ENCODE measurements at regions not wholly inside any gene's neighbourhood (a gene's known extent, or its start where the extent isn't known, plus 50 kb on each side); places are given as distances from the start of the nearest gene placed in this dataset.

DNA sequence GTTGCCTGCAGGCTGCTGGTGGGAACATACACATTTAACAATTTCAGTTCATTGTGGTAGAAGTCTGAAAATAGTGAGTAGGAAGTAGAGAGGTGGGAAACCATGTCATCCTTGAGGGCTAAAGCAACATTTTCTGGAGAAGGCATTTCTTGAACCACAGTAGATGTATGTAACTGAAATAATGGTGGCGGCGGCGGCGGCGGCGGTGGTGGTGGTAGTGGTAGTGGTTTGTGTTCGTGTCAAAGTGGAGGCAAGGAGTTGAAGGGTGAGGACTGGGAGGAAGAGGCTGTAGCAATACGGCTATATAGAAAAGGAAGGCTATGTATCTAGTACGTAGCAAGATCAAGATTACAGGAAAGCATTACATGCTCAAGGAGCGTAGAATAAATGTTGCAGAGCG lies 1381.6 kb upstream of the TENM3 start:
- no peak overlapping the region for H3K4me3 Mint-ChIP-seq
- no peak overlapping the region for H3K4me2 ChIP-seq (replicated peaks; ENCODE audit: extremely low read depth, low read length, poor library complexity, severe bottlenecking)
- H3K4me3 ChIP-seq (replicated peaks in 1 of 3; ENCODE audit: low read depth in 2 of 3, low read length in 3 of 3): no peak overlapping the region
- H2AFZ ChIP-seq (ENCODE audit: insufficient read depth, low read depth, low read length, poor library complexity, severe bottlenecking): no peak overlapping the region
- no peaks in the 10 kb centered on the region for H3K36me3 ChIP-seq (replicated peaks in 1 of 2; ENCODE audit: control insufficient read depth in 1 of 2, insufficient read depth in 2 of 2, low read length in 2 of 2)
- 90% methylated on average over 11 of the region's 11 CpGs for WGBS (ENCODE audit: insufficient coverage)
- H3K79me2 ChIP-seq (ENCODE audit: insufficient read depth, low read length): no peaks in the 10 kb centered on the region
- H3K27me3 ChIP-seq (ENCODE audit: control insufficient read depth in 2 of 2, insufficient read depth in 2 of 2, low read length in 2 of 2): no peaks in the 10 kb centered on the region
- TF ChIP-seq, protein P1, sequence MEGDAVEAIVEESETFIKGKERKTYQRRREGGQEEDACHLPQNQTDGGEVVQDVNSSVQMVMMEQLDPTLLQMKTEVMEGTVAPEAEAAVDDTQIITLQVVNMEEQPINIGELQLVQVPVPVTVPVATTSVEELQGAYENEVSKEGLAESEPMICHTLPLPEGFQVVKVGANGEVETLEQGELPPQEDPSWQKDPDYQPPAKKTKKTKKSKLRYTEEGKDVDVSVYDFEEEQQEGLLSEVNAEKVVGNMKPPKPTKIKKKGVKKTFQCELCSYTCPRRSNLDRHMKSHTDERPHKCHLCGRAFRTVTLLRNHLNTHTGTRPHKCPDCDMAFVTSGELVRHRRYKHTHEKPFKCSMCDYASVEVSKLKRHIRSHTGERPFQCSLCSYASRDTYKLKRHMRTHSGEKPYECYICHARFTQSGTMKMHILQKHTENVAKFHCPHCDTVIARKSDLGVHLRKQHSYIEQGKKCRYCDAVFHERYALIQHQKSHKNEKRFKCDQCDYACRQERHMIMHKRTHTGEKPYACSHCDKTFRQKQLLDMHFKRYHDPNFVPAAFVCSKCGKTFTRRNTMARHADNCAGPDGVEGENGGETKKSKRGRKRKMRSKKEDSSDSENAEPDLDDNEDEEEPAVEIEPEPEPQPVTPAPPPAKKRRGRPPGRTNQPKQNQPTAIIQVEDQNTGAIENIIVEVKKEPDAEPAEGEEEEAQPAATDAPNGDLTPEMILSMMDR (IDR thresholded peaks at IDR 0.05): no peak
- intact Hi-C loops (cut with micrococcal nuclease): no loop called here
- no peak overlapping the region for H3K9ac ChIP-seq (ENCODE audit: insufficient read depth, low read length, poor library complexity, severe bottlenecking)
- H3K27ac Mint-ChIP-seq: no peak overlapping the region
- peaks cover 8 to 21% (median 10%) of the 10 kb centered on the region in 7 donors for H3K9me3 Mint-ChIP-seq
- no peak overlapping the region for H3K27ac ChIP-seq (ENCODE audit: low read depth in 1 of 2, low read length in 2 of 2)
- DNase-seq: no peak
- no peaks in the 10 kb centered on the region for H3K4me1 ChIP-seq (ENCODE audit: control insufficient read depth in 1 of 2, insufficient read depth in 2 of 2, low read length in 2 of 2)
- no peaks in the 10 kb centered on the region for H3K36me3 Mint-ChIP-seq
- H3K9me3 ChIP-seq (replicated peaks in 1 of 2; ENCODE audit: control insufficient read depth in 1 of 2, insufficient read depth in 1 of 2, low read length in 2 of 2): peaks cover 6 to 22% of the 10 kb centered on the region in 2 donors
- no peaks in the 10 kb centered on the region for H3K4me1 Mint-ChIP-seq
- H4K20me1 ChIP-seq (ENCODE audit: insufficient read depth, low read length): no peaks in the 10 kb centered on the region
- peaks cover 0 to 2% (median 0%) of the 10 kb centered on the region in 3 donors for H3K27me3 Mint-ChIP-seq (ENCODE audit: low read depth in 3 of 3)

DNA sequence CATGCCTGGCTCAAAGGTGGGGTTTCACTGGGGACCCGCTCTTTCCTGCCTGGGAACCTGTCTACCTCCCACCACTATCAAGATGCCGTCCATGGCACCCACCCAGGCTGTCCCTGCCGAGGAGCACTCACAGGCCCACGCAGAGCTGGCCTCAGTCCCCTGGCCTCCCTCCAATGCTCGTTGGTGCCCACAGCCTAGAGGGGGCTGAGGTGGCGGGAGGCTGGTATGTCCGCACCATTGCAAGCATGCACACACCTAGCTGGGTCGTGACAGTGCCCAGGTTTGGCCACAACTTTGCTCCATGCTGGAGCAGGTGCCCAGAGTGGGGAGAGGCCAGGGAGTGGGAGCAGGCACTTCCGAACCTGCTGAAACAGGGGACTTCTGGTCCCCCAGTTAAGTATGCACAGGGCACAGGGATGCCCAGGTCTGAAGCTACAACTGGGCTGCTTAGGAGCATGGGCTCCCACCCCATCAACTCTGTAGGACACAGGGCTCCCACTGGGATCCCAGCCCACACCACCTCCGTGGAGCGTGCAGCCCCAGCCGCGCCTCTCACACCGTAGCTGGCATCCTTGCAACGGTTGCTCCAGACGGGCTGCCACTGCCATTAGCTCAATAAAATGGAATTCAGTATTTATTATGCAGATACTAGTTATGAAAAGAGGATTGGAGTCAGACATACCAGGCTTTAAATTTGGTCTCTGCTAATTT lies 1376.1 kb upstream of the TENM3 start:
- Histone ChIP-seq H3K36me3 (replicated peaks in 1 of 2; ENCODE audit: control insufficient read depth in 1 of 2, insufficient read depth in 2 of 2, low read length in 2 of 2) (no peaks in the 10 kb centered on the region), H3K4me1 (ENCODE audit: control insufficient read depth in 1 of 2, insufficient read depth in 2 of 2, low read length in 2 of 2) (no peaks in the 10 kb centered on the region), H2AFZ (ENCODE audit: insufficient read depth, low read depth, low read length, poor library complexity, severe bottlenecking) (no peak overlapping the region), H4K20me1 (ENCODE audit: insufficient read depth, low read length) (no peaks in the 10 kb centered on the region), H3K9me3 (replicated peaks in 1 of 2; ENCODE audit: control insufficient read depth in 1 of 2, insufficient read depth in 1 of 2, low read length in 2 of 2) (peaks cover 7 to 21% of the 10 kb centered on the region in 2 donors), H3K27ac (ENCODE audit: low read depth in 1 of 2, low read length in 2 of 2) (no peak overlapping the region), H3K79me2 (ENCODE audit: insufficient read depth, low read length) (no peaks in the 10 kb centered on the region), H3K27me3 (ENCODE audit: control insufficient read depth in 2 of 2, insufficient read depth in 2 of 2, low read length in 2 of 2) (no peaks in the 10 kb centered on the region), H3K9ac (ENCODE audit: insufficient read depth, low read length, poor library complexity, severe bottlenecking) (no peak overlapping the region), H3K4me2 (replicated peaks; ENCODE audit: extremely low read depth, low read length, poor library complexity, severe bottlenecking) (no peak overlapping the region), H3K4me3 (replicated peaks in 1 of 3; ENCODE audit: low read depth in 2 of 3, low read length in 3 of 3) (no peak overlapping the region)
- intact Hi-C loops (cut with micrococcal nuclease): no loop called here
- TF ChIP-seq, protein P1 (IDR thresholded peaks at IDR 0.05): no peak
- 86% methylated on average over 11 of the region's 16 CpGs for WGBS (ENCODE audit: insufficient coverage)
- H3K4me3 Mint-ChIP-seq: no peak overlapping the region
- peaks cover 0 to 2% (median 0%) of the 10 kb centered on the region in 3 donors for H3K27me3 Mint-ChIP-seq (ENCODE audit: low read depth in 3 of 3)
- no peaks in the 10 kb centered on the region for H3K36me3 Mint-ChIP-seq
- no peaks in the 10 kb centered on the region for H3K4me1 Mint-ChIP-seq
- H3K9me3 Mint-ChIP-seq: peaks cover 6 to 24% (median 11%) of the 10 kb centered on the region in 7 donors
- DNase-seq: no peak
- H3K27ac Mint-ChIP-seq: no peak overlapping the region

Data from CD14-positive monocyte (primary cell).